Trophoblast cell (in vitro differentiated cells and primary cell): ENCODE measurements at regions not wholly inside any gene's neighbourhood (a gene's known extent, or its start where the extent isn't known, plus 50 kb on each side); places are given as distances from the start of the nearest gene placed in this dataset.
A peak's percentile ranks its signal among the peaks of the same experiment; 100 is the strongest.

ENCODE experiments used
- DNase-seq, 2 donors: peaks; one replicate each; pipeline ENCODE4 v3.0.0-alpha.2; 2016
- H2AFZ ChIP-seq: 2 replicates; pipeline ENCODE4 v1.6.1; 2013; ENCODE audit warnings: low read length, moderate library complexity, mild to moderate bottlenecking; ENCODE audit not compliant: insufficient read depth, poor library complexity
- H2AK5ac ChIP-seq: 2 replicates; pipeline ENCODE4 v1.6.1; 2013; ENCODE audit warnings: mild to moderate bottlenecking, low read length
- H2BK120ac ChIP-seq: 2 replicates; pipeline ENCODE4 v1.6.1; 2013; ENCODE audit warnings: low read length, mild to moderate bottlenecking, moderate library complexity; ENCODE audit not compliant: insufficient read depth, poor library complexity
- H2BK12ac ChIP-seq: 2 replicates; pipeline ENCODE4 v1.6.1; 2013; ENCODE audit warnings: mild to moderate bottlenecking, low read length, moderate library complexity
- H2BK5ac ChIP-seq: 2 replicates; pipeline ENCODE4 v1.6.1; 2013; ENCODE audit warnings: low read length, low read depth, moderate library complexity, mild to moderate bottlenecking; ENCODE audit not compliant: poor library complexity
- H3K14ac ChIP-seq: 2 replicates; pipeline ENCODE4 v1.6.1; 2013; ENCODE audit warnings: mild to moderate bottlenecking, low read length
- H3K18ac ChIP-seq: 2 replicates; pipeline ENCODE4 v1.6.1; 2013; ENCODE audit warnings: mild to moderate bottlenecking, low read length
- H3K23ac ChIP-seq: 2 replicates; pipeline ENCODE4 v1.6.1; 2013; ENCODE audit warnings: low read length
- H3K27ac ChIP-seq: 2 replicates; pipeline ENCODE4 v1.5.1; 2013; ENCODE audit warnings: low read depth, mild to moderate bottlenecking, inconsistent platforms, low read length, moderate library complexity
- H3K27me3 ChIP-seq: 2 replicates; pipeline ENCODE4 v1.6.1; 2013; ENCODE audit warnings: inconsistent platforms, mild to moderate bottlenecking, low read length, moderate library complexity; ENCODE audit not compliant: insufficient read depth
- H3K36me3 ChIP-seq, 2 experiments: 1 replicate in 1 of 2; 2 replicates in 1 of 2; pipeline ENCODE4 v1.6.1; 2013; ENCODE audit warnings: low read length in 2 of 2, mild to moderate bottlenecking in 2 of 2, moderate library complexity in 1 of 2; ENCODE audit not compliant: insufficient read depth in 2 of 2, control insufficient read depth in 1 of 2
- H3K4ac ChIP-seq: 2 replicates; pipeline ENCODE4 v1.6.1; 2013; ENCODE audit warnings: low read depth, mild to moderate bottlenecking, low read length, moderate library complexity
- H3K4me1 ChIP-seq, 2 experiments: 1 replicate in 1 of 2; 2 replicates in 1 of 2; pipeline ENCODE4 v1.6.1; 2013; ENCODE audit warnings: low read length in 2 of 2, mild to moderate bottlenecking in 2 of 2, moderate library complexity in 1 of 2; ENCODE audit not compliant: insufficient read depth in 2 of 2, control insufficient read depth in 1 of 2
- H3K4me2 ChIP-seq: 2 replicates; pipeline ENCODE4 v1.6.1; 2013; ENCODE audit warnings: inconsistent platforms, mild to moderate bottlenecking, low read length, moderate library complexity
- H3K4me3 ChIP-seq: 2 replicates; pipeline ENCODE4 v1.5.1; 2013; ENCODE audit warnings: mild to moderate bottlenecking, low read depth, low read length, inconsistent platforms
- H3K79me1 ChIP-seq: one replicate; pipeline ENCODE4 v1.6.1; 2013; ENCODE audit warnings: low read length
- H3K79me2 ChIP-seq: 2 replicates; pipeline ENCODE4 v1.6.1; 2013; ENCODE audit warnings: low read length, mild to moderate bottlenecking; ENCODE audit not compliant: control insufficient read depth, insufficient read depth, poor library complexity
- H3K9ac ChIP-seq: 2 replicates; pipeline ENCODE4 v1.6.1; 2013; ENCODE audit warnings: mild to moderate bottlenecking, low read length
- H3K9me3 ChIP-seq: 2 replicates; pipeline ENCODE4 v1.6.1; 2013; ENCODE audit warnings: low read depth, mild to moderate bottlenecking, control low read depth, inconsistent platforms, low read length; ENCODE audit not compliant: insufficient read depth
- H4K12ac ChIP-seq: 2 replicates; pipeline ENCODE4 v1.6.1; 2013; ENCODE audit warnings: low read depth, mild to moderate bottlenecking, low read length, moderate library complexity
- H4K8ac ChIP-seq: 2 replicates; pipeline ENCODE4 v1.6.1; 2013; ENCODE audit warnings: low read depth, mild to moderate bottlenecking, low read length, moderate library complexity
- H4K91ac ChIP-seq: one replicate; pipeline ENCODE4 v1.6.1; 2013; ENCODE audit warnings: low read depth, mild to moderate bottlenecking, low read length, moderate library complexity
- WGBS: extraction: QIAGEN DNeasy Blood & Tissue Kit; methylation state at CpG from one replicate; pipeline ENCODE4 v1.1.7; 2013; ENCODE audit warnings: missing lambda C conversion rate; ENCODE audit not compliant: insufficient read length, insufficient coverage; ENCODE audit errors: extremely low coverage; 5-methylcytosine and 5-hydroxymethylcytosine counted together

- H3K36me3 ChIP-seq: no peaks in the 10 kb centered on the region
- H3K4ac ChIP-seq: no peak overlapping the region
- H2AFZ ChIP-seq: no peak overlapping the region
- H2BK12ac ChIP-seq: no peak overlapping the region
- H4K12ac ChIP-seq: no peak overlapping the region
- H3K14ac ChIP-seq: no peak overlapping the region
- H3K9me3 ChIP-seq: no peaks in the 10 kb centered on the region
- no CpG with 5 or more reads among the region's 2 CpGs for WGBS
- H3K18ac ChIP-seq: no peak overlapping the region
- H3K4me2 ChIP-seq: no peak overlapping the region
- H2BK120ac ChIP-seq: no peak overlapping the region
- H3K79me2 ChIP-seq: no peaks in the 10 kb centered on the region
- no peak overlapping the region for H3K9ac ChIP-seq
- H3K27ac ChIP-seq: no peak overlapping the region
- H3K27me3 ChIP-seq: no peaks in the 10 kb centered on the region
- no peak overlapping the region for H2BK5ac ChIP-seq
- H4K8ac ChIP-seq: no peak overlapping the region
- H3K4me3 ChIP-seq: no peak overlapping the region
- DNase-seq: peak in 1 of 2 donors; percentile 30
- peaks cover 0 to 3% of the 10 kb centered on the region in 2 experiments for H3K4me1 ChIP-seq
- H3K79me1 ChIP-seq: peaks cover 2% of the 10 kb centered on the region
- H4K91ac ChIP-seq: no peak overlapping the region
- no peak overlapping the region for H3K23ac ChIP-seq
- H2AK5ac ChIP-seq: no peak overlapping the region
Observed at GRCh38 chr6:137775227-137775626, 91.8 kb upstream of the TNFAIP3 start.

- no peak overlapping the region for H3K4me3 ChIP-seq
Observed at GRCh38 chr6:137775720-137776119, 91.3 kb upstream of the TNFAIP3 start.

DNA sequence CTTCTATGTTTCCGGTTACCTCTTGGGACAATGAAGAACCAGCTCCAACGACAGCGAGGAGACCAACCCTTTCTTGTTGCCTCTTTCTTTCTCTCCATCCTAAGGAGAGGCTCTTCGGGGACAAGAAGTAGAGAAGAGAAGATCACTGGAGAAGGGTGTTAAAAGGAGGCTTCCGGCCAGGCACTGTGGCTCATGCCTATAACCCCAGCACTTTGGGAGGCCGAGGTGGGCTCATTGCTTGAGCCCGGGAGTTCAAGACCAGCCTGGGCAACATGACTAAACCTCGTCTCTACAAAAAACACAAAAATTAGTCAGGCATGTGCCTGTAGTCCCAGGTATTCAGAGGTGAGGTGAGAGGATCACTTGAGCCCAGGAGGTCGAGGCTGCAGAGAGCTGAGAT, 90.8 kb upstream of the TNFAIP3 start:
- WGBS: no CpG with 5 or more reads among the region's 9 CpGs
- H3K4me3 ChIP-seq: no peak overlapping the region
- H2AFZ ChIP-seq: no peak overlapping the region
- H3K23ac ChIP-seq: no peak overlapping the region
- no peaks in the 10 kb centered on the region for H3K9me3 ChIP-seq
- no peak overlapping the region for H3K9ac ChIP-seq
- no peak overlapping the region for H2AK5ac ChIP-seq
- no peak overlapping the region for H2BK5ac ChIP-seq
- no peaks in the 10 kb centered on the region for H3K79me1 ChIP-seq
- no peak overlapping the region for H2BK12ac ChIP-seq
- no peak overlapping the region for H4K8ac ChIP-seq
- no peak overlapping the region for H3K14ac ChIP-seq
- H3K36me3 ChIP-seq: no peaks in the 10 kb centered on the region
- H3K4me2 ChIP-seq: no peak overlapping the region
- peak in 1 of 2 donors; percentile 28 for DNase-seq
- H4K91ac ChIP-seq: no peak overlapping the region
- no peaks in the 10 kb centered on the region for H3K79me2 ChIP-seq
- H4K12ac ChIP-seq: no peak overlapping the region
- no peak overlapping the region for H3K27ac ChIP-seq
- no peak overlapping the region for H3K18ac ChIP-seq
- H3K4me1 ChIP-seq: peaks cover 0 to 6% of the 10 kb centered on the region in 2 experiments
- H3K27me3 ChIP-seq: no peaks in the 10 kb centered on the region
- H2BK120ac ChIP-seq: no peak overlapping the region
- no peak overlapping the region for H3K4ac ChIP-seq

More at GRCh38 chr6:137775720-137776119, 91.3 kb upstream of the TNFAIP3 start:
- Histone ChIP-seq H2BK120ac (no peak overlapping the region), H3K9me3 (no peaks in the 10 kb centered on the region), H3K4me1 (peaks cover 0 to 6% of the 10 kb centered on the region in 2 experiments), H3K27me3 (no peaks in the 10 kb centered on the region), H2BK12ac (no peak overlapping the region), H3K4me2 (no peak overlapping the region), H2AK5ac (no peak overlapping the region), H2AFZ (no peak overlapping the region), H4K91ac (no peak overlapping the region), H3K4ac (no peak overlapping the region), H3K27ac (no peak overlapping the region), H3K9ac (no peak overlapping the region), H2BK5ac (no peak overlapping the region), H3K79me1 (peaks cover 2% of the 10 kb centered on the region), H4K8ac (no peak overlapping the region), H3K23ac (no peak overlapping the region), H4K12ac (no peak overlapping the region), H3K36me3 (no peaks in the 10 kb centered on the region), H3K18ac (no peak overlapping the region), H3K79me2 (no peaks in the 10 kb centered on the region), H3K14ac (no peak overlapping the region)
- no CpG with 5 or more reads among the region's 5 CpGs for WGBS
- DNase-seq: no peak

DNA sequence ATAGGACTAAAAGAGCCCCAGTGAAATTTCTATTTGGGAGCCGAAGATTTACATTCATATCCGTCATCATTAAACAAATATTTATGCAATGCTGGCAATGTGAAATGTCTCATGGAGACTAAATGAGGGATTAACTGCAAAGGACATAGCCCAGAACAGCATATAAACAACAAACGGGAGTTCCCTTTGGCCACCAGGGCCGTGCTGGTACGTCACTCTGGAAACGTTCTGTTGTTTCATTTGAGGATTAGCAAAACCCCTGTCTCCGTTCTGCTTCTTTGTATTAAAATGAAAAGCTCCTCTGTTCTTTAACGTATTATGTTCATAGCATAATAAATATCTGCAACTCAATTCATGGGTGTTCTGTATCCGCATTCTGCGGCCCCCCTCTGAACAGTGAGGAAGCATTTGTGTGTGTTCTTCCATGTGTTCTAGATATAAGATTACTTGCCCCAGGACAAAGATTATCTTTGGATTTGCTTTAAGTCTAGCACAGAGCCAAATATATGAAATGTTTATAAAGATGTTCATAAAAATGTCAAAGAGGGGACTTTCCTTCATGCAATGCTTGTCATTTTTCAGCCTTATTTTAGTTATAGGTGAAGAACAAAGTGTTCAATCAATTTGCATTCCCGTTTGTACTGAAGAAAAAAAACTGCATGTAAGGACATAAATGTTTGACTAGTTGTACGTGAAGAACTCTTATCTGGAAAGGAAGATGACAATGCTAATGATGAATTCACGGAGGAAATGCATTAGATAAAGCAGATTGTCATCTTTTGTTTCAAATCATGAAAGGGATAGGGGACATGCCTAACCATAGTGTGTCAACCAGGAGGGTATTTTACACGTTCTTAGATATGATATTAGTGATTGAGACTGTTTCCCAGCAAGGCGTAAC, 90.0 kb upstream of the TNFAIP3 start:
- no peak overlapping the region for H2BK5ac ChIP-seq
- no peaks in the 10 kb centered on the region for H3K79me2 ChIP-seq
- peaks cover 0 to 6% of the 10 kb centered on the region in 2 experiments for H3K4me1 ChIP-seq
- no peak overlapping the region for H3K4me3 ChIP-seq
- H3K18ac ChIP-seq: no peak overlapping the region
- no peaks in the 10 kb centered on the region for H3K36me3 ChIP-seq
- no peak overlapping the region for H3K27ac ChIP-seq
- H2AFZ ChIP-seq: no peak overlapping the region
- no peak overlapping the region for H4K91ac ChIP-seq
- no peaks in the 10 kb centered on the region for H3K9me3 ChIP-seq
- H3K4me2 ChIP-seq: no peak overlapping the region
- no peak overlapping the region for H2AK5ac ChIP-seq
- no peak overlapping the region for H3K4ac ChIP-seq
- no peak overlapping the region for H4K8ac ChIP-seq
- no CpG with 5 or more reads among the region's 15 CpGs for WGBS
- no peak overlapping the region for H2BK120ac ChIP-seq
- H4K12ac ChIP-seq: no peak overlapping the region
- no peak overlapping the region for H3K23ac ChIP-seq
- no peak overlapping the region for H3K9ac ChIP-seq
- H3K14ac ChIP-seq: no peak overlapping the region
- H2BK12ac ChIP-seq: no peak overlapping the region
- DNase-seq: peak; percentile 79 to 87
- no peaks in the 10 kb centered on the region for H3K27me3 ChIP-seq
- H3K79me1 ChIP-seq: no peaks in the 10 kb centered on the region
